HG03354 (cell line): ENCODE measurements at regions not wholly inside any gene's neighbourhood (a gene's known extent, or its start where the extent isn't known, plus 50 kb on each side); places are given as distances from the start of the nearest gene placed in this dataset.

ENCODE experiments used
- ATAC-seq: cut with Tn5 transposase; IDR thresholded peaks from one replicate; pipeline ENCODE4 v1.9.1; 2021; ENCODE audit warnings: mild to moderate bottlenecking; ENCODE audit not compliant: unreplicated experiment, poor library complexity, severe bottlenecking

GRCh38 chr14:97024300-97024699, 227.1 kb downstream of the VRK1 start:
- no peak for ATAC-seq

GRCh38 chr14:97025722-97026121, 228.5 kb downstream of the VRK1 start:
- ATAC-seq, result peak; percentile 64

GRCh38 chr14:97027256-97027999, 230.2 kb downstream of the VRK1 start:
- no peak for ATAC-seq

- no peak for ATAC-seq
Observed at GRCh38 chr14:97028382-97028781, 231.2 kb downstream of the VRK1 start.

GRCh38 chr14:97029800-97030199, 232.6 kb downstream of the VRK1 start:
- ATAC-seq, result no peak

GRCh38 chr14:97031530-97031929, 234.3 kb downstream of the VRK1 start:
- no peak for ATAC-seq

GRCh38 chr14:97033556-97034081, 236.4 kb downstream of the VRK1 start:
- no peak for ATAC-seq

- no peak for ATAC-seq
Observed at GRCh38 chr14:97036086-97036852, 239.1 kb downstream of the VRK1 start.

GRCh38 chr14:97039717-97040363, 242.7 kb downstream of the VRK1 start:
- ATAC-seq, result no peak

- no peak for ATAC-seq
Observed at GRCh38 chr14:97046967-97047366, 249.8 kb downstream of the VRK1 start.

- ATAC-seq, result no peak
Observed at GRCh38 chr14:97052001-97052400, 254.8 kb downstream of the VRK1 start.

GRCh38 chr14:97053941-97054340, 256.8 kb downstream of the VRK1 start:
- no peak for ATAC-seq

- no peak for ATAC-seq
Observed at GRCh38 chr14:97055355-97055754, 258.2 kb downstream of the VRK1 start.

GRCh38 chr14:97056086-97056485, 258.9 kb downstream of the VRK1 start:
- no peak for ATAC-seq

GRCh38 chr14:97057238-97058073, 260.3 kb downstream of the VRK1 start:
- no peak for ATAC-seq

- no peak for ATAC-seq
Observed at GRCh38 chr14:97058074-97058467, 260.9 kb downstream of the VRK1 start.

- no peak for ATAC-seq
Observed at GRCh38 chr14:97058589-97058988, 261.4 kb downstream of the VRK1 start.

- no peak for ATAC-seq
Observed at GRCh38 chr14:97061198-97061597, 264.0 kb downstream of the VRK1 start.

GRCh38 chr14:97061714-97062113, 264.5 kb downstream of the VRK1 start:
- ATAC-seq, result no peak
